HG02981 (cell line): ENCODE measurements at regions not wholly inside any gene's neighbourhood (a gene's known extent, or its start where the extent isn't known, plus 50 kb on each side); places are given as distances from the start of the nearest gene placed in this dataset.

Source experiments
- ATAC-seq: cut with Tn5 transposase; IDR thresholded peaks from one replicate; pipeline ENCODE4 v1.9.1; 2021; ENCODE audit warnings: mild to moderate bottlenecking, moderate library complexity; ENCODE audit not compliant: unreplicated experiment

DNA sequence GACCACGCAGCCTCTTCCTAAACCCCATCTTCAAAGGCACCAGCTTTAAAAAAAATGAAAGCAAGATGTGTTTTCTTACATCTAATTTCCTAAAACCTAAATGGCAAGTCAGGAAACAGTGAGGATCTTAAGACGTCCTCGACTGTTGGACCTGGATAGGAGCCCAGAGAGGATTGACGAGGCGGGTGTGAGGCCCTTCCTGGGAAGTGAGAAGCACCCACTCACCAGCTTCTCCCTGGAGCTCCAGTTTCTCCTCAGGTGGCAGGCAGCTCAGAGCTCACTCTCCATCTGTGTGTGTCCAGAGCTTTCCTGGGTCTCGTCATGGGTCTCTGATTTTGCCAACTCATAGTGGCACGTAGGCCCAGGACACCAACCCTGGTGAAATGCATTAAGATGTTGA is 614.0 kb upstream of the AUTS2 start:
- no peak for ATAC-seq

DNA sequence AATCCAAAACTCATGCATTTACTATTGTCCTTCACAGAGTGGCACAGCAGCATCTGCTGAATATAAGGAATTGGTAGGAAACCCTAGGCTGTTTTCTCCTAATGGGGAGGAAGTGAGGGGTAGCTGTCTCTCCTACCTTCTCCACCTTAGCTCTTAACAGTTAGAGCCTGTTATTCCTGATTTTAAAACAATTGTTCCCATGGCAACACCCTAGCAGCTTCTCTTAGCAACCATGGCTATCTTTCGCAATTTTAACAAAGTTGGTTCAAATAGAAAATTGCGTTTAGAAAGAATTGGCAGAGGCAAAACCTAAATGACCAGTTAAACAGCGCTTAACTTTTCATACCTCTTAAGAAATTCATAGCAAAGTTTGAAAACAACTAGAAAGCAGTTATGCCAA is 603.4 kb upstream of the AUTS2 start:
- ATAC-seq: no peak

DNA sequence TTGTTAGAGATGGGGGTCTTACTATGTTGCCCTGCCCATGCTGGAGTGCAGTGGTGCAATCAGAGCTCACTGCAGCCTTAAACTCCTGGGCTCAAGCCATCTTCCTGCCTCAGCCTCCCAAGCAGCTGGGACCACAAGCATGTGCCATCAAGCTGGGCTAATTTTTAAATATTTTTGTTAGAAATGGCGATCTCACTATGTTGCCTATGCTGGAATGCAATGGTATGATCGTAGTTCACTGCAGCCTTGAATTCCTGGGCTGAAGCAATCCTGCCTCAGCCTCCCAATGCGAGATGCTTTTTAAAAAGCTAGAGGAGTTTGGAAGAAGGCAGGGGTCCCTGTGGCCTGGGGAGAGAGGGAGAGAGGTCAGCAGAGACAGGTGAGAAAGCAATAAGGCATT is 600.1 kb upstream of the AUTS2 start:
- ATAC-seq: no peak

DNA sequence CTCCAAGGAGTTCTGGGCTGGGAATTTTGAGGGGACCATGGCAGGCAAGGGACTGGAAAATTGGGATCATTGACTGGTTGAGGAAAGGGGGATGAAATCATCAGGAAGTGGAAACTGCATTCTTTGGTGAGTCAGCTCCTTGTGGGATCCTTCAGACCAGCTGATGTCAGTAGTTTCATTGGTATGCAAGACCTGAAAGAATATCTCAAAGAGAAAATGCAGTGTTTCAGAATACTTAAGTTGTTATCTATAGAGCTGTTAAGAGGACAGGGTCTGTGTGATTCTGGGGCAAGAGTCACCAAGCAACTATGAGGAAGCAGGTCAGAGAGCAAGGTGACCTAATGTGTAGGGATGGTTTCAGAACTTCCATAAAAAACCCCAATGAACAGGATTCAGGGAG is 595.9 kb upstream of the AUTS2 start:
- ATAC-seq: no peak

DNA sequence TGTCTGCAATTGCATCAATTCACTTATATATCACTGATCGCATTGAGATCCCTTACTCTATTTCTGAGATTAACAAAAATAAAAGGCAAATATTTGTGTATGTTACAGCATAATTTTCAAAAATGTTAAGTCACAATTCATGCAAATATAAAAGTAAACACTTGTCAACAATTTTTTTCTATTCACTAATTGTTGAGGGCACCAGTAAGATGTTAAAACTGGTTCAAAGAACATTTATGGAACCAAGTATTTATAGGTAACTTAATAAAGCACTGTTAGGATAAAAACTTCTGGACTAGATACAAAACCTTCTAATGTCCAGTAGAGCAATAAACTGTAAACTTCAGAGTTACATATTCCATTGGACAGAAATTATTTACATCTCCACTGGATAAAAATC is 586.1 kb upstream of the AUTS2 start:
- ATAC-seq: no peak

DNA sequence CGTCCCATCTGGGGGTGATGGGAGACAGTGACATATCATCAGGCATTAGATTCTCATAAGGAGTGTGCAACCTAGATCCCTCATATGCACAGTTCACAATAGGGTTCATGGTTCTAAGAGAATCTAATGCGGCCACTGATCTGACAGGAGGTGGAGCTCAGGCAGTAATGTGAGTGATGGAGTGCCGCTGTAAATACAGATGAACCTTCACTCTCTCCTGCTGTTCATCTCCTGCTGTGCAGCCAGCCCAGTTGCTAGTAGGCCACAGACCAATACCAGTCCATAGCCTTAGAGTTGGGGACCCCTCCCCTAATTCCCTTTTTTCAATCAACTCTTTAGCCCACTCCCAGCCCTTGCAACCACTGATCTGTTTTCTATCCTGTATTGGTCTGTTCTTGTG is 581.1 kb upstream of the AUTS2 start:
- ATAC-seq: no peak

DNA sequence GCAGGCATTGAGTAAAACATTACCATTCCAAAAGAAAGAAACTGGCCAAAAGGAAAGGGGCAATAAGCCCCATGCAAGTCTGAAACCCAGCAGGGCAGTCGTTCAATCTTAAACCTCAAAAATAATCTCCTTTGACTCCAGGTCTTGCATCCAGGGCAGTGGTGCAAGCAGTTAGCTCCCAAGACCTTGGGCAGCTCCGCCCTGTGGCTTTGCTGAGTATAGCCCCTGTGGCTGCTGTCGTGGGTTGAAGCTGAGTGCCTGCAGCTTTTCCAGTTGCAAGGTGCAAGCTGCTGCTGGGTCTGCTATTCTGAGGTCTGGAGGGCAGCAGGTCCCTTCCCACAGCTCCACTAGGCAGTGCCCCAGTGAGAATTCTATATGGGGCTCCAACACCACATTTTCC is 580.1 kb upstream of the AUTS2 start:
- no peak for ATAC-seq

DNA sequence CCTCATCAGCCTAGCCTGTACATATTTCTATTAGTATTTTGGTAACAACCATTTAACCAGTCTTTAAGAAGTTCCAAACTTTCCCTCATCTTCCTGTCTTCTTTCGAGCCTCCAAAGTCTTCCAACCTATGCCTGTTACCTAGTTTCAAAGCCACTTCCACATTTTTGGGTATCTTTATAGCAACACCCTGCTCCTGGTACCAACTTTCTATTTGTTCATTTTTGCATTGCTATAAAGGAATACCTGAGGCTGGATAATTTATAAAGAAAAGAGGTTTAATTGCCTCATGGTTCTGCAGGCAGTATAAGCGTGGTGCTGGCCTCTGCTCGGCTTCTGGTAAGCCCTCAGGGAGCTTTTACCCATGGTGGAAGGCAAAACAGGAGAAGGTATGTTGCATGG is 578.8 kb upstream of the AUTS2 start:
- ATAC-seq: no peak

DNA sequence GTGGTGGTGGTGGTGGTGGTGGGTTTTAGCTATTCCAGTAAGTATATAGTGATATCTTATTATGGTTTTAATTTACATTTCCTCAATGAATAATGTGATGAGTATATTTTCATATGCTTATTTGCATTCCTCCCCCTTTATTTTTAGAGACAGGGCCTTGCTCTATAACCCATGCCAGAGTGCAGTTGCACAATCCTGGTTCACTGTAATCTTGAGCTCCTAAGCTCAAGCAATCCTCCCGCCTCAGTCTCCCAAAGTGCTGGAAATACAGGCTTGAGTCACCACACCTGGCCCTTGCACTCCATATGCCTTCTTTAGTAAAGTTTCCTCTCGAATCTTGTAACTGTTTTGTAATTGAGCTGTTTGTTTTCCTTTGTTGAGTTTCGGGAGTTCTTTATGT is 577.7 kb upstream of the AUTS2 start:
- no peak for ATAC-seq

DNA sequence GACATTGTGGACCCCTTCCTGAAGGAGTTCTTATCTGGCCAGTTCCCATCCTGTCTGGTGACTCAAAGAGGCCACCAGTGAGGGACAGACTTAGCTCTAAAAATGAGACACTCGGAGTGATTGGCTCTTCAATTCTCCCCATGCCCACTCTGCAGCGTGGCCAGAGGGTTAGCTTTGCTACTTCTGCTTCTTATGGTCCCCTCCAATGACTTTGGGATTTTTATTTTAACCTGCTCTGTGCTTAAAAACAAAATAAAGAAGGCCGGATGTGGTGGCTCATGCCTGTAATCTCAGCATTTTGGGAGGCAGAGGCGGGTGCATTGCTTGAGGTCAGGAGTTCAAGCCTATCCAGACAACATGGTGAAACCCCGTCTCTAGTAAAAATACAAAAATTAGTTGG is 573.0 kb upstream of the AUTS2 start:
- ATAC-seq: no peak

DNA sequence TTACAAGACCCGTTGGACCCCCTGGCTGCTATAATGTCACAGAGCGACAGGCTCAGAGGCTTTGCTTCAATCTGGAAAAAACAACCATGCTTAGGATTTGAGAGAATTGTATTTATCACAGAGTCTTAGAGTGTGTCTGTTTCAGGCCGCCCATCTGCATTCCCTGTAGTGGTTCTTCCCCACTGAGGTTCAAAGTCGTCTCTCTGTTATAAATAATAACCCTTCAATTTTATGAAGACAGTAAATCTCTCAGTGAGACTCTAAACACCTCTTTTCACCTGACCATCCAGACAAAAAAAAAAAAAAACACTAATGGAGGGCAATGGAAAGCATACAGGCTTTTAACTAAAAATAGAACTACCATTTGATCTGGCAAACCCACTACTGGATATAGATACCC is 565.4 kb upstream of the AUTS2 start:
- no peak for ATAC-seq

DNA sequence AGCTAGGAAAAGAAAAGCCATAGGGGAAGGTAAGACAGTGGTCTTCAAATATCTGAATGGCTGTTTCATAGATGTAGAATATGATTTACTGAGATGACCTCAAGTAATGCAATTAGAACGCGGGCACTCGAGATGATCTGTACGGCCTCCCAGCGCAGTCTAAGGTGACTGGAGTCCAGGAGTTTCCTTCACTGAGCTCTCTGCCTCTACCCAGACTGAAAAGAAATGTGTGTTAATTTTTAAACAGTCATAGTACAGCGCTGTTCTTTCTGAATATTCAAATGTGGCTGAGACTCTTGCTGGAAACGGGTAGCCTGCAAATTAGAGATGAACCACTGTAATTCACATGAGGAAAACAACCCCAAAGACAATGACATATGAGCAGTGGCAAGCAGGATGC is 562.4 kb upstream of the AUTS2 start:
- ATAC-seq: no peak

DNA sequence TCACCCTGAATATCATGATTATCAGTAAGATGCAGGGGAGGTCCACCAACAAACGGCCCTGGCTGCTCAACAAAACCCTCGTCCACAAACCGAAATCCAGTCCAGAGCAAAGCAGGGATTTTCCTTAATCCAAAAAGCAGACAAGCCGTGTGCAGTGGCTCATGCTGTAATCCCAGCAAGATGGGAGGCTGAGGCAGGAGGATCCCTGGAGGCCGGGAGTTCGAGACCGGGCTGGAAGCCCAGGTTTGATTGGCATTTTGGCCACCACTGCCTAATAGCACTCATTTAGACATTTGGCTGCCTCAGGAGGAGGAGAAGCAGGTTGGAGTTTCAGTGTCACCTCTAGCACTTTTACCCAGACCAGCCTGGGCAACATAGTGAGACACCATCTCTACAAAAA is 562.0 kb upstream of the AUTS2 start:
- no peak for ATAC-seq

DNA sequence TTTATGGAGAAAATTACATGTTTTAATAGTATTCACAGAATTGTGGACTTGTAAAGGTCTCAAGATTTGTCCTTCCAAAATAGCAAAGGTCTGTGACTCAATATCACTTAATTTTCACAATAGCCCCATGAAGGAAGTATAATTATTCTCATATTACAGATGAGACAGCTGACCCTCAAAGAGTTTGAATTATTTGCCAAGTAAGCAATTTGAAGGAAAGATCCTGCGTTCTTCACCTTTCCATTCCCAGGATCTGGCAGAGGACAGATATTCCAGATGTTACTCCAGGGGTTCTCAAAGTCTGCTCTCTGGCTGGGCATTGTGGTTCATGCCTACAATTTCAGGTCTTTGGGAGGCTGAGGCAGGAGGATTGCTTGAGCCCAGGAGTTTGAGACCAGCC is 559.4 kb upstream of the AUTS2 start:
- no peak for ATAC-seq

DNA sequence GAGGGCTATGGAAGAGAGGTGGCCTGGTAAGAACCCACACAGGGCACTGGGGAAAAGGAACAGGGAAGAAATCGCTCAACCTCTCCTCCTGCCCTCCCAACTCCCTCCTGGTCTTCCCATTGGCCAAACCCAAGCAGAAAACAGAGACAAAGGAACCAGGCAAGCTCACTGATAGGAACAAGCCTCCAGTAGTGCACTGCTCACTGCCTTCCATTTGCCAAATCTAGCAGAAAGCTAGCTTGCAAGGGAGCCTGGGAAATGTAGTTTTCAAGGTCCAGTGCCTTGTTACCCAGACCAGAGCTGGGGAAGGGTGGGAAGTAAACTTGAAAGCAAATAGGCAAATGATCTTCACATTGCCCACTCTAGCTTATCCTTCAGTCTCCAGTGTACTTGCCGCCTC is 556.1 kb upstream of the AUTS2 start:
- ATAC-seq: no peak

DNA sequence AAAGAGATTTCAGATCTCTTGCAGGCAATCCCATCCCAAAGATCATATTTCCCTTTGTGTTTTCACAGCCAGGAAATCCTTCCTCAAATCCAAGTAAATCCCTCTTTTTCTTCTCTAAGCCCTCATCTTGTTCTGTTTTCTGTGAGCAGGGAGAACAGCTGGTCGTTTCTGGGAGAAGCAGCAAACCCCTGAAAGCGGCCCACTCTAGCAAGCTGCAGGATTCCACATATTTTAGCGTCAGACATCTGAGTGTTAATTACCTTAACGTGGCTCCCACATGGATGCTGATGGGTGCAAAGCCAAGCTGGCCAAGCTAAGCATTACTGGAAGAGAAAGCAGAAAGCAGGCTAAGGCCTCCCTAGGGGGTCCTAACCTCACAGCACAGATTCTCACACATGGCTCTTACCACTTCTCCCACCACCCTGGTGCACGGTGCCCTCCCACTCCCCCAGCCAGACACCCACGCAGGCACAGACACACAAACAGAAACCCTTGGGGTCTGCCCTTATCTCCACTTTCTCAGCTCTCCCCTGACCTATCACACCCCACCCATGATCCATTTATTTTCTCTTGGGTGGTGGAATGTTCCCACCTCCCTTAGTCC is 551.0 kb upstream of the AUTS2 start:
- ATAC-seq: no peak

DNA sequence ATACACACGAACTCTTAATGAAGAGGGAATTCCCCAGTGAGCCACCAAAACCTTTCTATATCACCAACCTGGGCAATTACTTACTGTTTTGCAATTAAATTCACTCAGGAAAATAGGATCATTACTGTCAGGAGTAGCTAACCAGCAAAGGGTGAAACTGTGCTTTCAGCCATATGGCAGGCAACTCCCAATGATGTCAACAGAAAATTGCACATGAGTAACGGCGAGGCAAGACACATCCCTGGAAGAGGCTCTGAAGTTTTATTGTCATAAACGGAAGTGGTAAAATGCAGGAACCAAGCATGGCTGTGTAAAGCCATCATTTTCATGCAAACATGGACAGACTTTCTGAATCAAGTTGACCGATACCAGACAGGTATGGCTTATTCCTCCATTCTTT is 548.9 kb upstream of the AUTS2 start:
- ATAC-seq: no peak

DNA sequence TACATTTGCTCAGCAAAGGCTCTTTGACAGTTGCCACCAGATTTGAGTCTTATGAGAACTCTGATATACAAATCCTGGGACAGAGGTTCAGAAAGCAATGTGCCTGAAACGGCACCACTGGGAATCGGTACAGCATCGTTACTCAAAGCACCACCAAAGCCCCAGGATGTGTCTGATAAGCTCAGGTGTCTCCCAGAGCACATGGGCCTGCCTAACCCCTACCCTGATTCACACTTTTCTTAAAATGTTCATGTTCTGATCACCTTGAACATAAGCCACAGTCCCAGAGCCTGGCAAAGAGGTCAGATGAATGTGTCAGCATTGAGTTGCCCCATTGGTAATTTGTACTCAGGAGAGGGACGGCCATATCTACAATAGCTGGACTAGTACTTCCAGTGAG is 545.8 kb upstream of the AUTS2 start:
- no peak for ATAC-seq

DNA sequence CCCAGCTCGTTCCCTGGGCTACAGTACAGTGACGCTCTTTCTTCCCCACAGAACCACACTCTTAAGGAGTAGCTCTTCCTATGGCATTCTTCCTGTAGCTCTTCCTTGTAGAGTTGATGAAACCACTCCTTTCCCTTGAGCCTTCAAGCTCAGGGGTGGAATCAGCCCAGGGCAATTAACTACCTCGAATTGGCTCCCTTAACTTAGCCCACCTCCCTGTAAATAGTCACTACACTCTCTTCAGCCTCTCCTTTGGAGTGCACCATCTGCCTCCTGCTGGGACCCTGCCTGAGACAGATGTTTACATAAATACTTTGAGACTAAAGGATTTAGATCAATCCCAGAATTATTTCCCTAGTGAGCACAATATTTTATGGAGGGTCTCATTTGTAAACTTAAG is 537.8 kb upstream of the AUTS2 start:
- ATAC-seq: no peak

DNA sequence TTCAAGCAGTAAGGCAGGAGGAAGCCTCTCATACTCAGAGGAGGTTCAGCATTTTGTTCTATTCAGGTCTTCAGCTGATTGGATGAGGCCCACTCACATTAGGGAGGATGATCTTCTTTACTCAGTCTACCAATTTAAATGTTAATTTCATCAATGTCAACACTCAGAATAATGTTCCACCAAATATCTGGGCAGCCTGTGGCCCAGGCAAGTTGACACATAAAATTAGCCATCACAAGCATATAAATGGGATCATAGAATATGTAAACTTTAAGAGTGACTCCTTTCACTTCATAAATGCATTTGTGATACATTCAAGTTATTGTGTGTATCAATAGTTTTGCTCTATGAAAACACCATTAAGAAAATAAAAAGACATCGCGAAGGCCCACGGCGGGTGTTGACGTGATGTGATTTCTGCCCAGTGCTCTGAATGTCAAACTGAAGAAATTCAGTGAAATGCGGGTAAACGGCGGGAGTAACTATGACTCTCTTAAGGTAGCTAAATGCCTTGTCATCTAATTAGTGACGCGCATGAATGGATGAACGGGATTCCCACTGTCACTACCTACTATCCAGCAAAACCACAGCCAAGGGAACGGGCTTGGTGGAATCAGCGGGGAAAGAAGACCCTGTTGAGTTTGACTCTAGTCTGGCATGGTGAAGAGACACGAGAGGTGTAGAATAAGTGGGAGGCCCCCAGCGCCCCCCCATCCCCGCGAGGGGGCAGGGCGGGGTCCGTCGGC is 536.1 kb upstream of the AUTS2 start:
- ATAC-seq: no peak

DNA sequence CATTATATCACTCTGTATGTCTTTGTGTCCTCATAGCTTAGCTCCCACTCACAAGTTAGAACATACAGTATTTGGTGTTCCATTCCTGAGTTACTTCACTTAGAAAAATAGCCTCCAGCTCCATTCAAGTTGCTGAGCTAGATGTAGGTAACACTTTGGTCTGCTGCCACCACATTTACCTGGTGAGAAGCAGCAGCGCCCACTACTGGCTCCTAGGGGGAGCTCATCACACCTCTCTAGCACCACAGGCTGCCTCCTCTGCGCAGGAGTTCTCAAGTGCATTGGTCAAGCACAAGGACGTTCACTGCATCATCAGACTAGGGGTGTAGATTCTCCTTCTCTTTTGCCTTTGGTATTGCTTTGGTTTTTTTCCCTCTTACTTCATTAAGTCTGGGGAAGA is 530.9 kb upstream of the AUTS2 start:
- ATAC-seq: no peak

DNA sequence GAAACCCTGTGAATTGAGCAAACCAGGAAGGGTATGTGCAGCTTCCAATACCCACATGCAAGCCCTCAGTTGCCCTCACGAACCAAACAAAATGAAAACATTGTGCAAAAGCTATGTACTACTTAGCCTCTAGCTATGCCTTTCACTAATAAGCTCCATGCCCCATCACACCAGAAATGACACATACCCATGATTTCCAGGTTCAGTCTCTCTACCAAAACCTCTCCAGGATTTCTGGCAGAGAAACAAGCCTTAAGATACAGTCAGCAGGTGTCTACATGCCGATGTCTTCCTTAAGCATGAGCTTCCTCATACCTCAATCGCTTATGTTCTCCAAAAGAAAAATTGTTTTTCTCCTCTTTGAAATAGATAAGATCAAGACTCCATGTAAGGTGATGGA is 527.8 kb upstream of the AUTS2 start:
- ATAC-seq: no peak

DNA sequence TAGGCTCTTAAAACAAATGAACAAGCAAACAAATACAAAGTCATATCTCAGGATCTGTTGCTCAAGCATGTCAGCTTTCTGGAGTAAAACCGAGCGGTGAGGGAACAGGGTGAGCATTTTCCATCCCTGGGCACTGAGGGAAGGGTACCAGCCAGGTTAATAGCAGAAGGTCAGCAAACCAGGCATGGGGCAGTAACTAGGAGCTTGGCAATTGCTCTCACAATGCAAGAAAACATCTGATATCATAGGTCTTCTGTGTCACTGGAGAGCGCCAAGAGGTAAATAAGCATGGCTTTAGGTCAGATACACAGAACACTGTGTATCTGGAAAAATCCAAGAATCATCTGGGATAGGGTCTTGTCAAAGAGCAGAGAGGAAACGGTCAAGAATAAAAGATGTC is 521.7 kb upstream of the AUTS2 start:
- no peak for ATAC-seq
